EL (cell line): ENCODE measurements at regions not wholly inside any gene's neighbourhood (a gene's known extent, or its start where the extent isn't known, plus 50 kb on each side); places are given as distances from the start of the nearest gene placed in this dataset.
A peak's percentile ranks its signal among the peaks of the same experiment; 100 is the strongest.

Experiments
- DNase-seq: peaks from one replicate; pipeline ENCODE4 v3.0.0-alpha.2; 2016

DNA sequence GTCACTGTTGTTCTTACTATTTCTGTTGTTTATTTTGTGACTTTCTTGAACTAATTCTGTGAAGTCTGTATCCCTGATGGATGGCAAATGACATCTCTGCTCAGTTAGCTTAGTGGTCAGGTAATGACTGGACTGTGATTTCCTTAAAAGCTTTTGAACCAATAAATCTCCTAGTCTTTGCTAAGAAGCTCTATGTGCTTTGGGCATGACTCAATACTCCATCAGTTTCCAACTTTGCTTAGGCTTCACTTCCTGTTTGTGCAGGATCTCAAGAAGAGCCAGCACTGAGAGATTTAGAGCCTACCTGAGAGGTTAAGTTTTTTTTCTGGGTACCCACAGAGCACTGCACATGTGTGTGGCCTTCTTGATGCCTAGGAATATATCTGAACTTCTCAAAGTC, 329.7 kb upstream of the HTR2A start:
- DNase-seq, result no peak

DNA sequence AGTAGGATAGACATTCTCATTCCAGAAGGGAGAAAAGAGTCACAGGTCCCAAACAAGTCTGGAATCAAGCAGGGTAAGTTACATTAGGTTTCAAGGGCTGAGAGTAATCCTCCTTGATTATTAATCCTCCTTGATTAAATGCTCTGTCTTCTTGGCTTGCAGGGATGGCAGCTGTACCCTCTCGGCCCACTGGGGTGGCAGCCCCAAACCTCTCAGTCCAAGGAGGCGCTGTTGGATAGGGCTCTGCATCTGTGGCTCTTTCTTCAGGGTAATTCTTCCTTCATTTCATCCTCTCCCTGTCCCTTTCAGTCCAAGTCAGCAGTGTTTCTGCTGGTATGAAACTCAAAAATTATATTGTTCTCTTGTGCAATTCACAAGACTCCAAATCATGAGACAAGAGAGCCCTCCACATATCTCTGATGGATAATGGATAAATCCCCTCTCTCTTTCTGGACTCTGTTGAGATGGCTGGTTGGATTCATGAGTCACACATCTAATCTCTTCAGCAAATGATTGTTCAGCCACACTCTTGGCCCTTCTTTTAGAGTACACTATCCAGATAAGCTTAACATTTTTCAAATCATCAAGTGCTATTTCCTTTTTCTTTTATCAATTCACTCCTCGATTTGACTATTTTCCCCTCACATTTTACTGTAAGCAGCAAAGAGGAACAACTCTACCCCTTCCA, 323.7 kb upstream of the HTR2A start:
- DNase-seq, result no peak

DNA sequence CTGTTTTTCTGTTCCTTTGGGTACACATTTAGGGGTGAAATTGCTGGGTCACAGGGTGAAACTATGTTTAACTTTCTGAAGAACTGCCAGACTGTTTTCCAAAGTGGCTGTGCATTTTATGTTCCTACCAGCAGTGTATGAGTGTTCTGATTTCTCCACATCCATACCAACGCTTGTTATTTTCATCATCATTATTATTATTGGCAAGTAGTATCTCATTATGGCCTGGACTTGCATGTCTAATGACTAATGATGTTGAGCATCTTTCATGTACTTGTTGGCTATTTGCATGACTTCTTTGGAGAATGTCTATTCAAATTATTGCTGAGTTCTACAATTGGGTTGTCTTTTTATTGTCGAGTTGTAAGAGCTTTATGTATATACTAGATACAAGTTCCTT, 321.8 kb upstream of the HTR2A start:
- DNase-seq, result no peak

DNA sequence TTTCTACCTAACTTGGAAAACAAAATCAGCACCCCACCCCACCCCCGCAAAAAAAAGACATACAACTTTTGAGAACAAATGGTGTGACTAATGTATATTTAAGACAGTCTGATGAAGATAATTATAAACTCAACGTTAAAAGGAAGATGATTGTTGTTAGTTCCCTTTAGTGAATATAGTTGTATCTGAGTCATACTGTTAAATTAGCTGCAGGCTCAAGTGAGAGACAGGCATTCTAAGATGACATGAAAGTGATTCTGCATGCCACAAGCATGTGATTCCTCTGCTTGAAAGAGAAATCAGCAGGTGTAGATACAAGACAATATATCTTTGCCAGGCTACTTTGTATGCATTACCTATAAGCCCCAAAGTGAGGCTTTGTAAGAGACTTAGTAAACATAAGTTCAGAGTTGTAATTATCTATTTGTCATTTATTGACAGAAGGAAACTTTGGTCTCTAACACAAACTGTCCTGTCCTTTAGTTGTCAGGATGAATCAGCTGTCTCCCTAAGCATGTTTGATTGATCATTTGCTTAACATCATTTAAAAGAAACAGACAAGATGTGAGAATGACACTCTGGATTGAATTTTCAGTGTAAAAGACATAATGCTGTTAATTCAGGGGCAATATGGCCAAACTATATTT, 319.4 kb upstream of the HTR2A start:
- peak; percentile 70 for DNase-seq

DNA sequence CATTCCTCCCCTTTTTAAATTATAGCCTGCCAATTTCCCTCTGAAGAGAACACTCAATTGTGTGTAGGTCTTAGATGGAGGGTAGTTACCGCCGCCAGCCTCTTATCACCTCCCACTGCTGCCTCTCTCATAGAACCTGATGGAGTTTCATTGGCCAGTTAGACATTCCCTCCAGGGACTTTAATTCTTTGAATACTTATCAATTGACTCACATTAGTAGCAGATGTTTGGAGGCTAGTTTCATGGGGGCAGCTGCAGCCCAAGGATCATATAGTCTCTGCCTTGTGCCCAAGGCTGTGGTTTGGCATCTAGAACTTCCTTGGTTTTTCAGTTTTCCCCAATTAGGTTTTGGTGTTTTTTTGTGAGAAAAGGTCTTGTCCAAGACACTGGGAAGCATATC, 318.9 kb upstream of the HTR2A start:
- peak; percentile 97 for DNase-seq

DNA sequence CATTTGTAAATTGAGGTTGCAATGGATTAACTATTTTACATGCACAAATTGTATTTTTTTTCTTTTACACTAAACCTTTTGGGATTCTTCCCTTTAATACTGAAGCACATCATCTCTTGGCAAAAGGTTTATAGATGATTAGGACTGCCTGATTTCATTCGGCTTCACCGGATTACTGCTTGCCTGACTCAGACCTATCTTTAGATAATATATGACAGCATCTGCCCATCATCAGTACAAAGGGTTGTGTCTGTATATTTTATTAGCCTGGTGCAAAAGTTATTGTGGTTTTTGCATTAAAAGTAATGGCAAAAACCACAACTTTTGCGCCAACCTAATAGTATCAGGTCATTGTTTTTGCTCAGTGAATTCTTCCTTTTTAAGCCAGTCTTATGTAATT, 316.2 kb upstream of the HTR2A start:
- no peak for DNase-seq

DNA sequence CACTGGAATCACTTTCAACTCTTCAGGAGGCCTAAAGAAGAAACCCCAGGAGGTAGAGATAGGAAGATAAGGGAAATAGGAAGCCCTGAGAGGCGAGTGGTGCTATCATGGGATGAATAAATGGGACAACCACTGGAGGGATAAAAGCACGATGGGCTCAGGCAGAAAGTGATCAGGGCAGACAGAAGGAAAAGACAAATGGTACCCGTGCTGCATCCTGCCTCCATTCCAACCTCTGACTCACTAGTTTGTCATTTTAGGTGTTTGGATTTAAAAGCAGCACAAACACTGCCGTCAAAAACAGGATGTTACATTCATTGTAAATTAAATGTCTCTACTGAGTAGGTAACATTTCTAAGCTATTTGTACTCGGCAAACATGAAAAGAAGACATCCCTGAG, 314.3 kb upstream of the HTR2A start:
- DNase-seq, result peak; percentile 58

DNA sequence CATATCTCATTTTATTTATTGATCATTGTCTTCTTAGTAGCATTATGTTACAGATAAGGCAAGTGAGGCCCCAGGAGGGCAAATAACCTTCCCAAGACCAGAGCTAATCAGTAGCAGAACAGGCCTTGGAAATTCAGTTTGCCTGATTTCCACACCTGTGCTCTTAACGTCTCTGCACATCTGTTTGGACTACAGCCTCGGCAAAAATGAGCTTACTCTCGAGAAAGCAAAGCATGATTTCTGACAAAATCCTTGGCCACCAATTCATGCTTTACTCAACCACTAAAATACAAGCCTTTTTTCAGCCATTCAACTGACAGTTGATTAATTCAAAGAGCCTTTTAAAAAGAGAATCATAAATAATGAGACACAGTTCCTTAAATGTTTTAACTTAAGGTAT, 309.3 kb upstream of the HTR2A start:
- no peak for DNase-seq

DNA sequence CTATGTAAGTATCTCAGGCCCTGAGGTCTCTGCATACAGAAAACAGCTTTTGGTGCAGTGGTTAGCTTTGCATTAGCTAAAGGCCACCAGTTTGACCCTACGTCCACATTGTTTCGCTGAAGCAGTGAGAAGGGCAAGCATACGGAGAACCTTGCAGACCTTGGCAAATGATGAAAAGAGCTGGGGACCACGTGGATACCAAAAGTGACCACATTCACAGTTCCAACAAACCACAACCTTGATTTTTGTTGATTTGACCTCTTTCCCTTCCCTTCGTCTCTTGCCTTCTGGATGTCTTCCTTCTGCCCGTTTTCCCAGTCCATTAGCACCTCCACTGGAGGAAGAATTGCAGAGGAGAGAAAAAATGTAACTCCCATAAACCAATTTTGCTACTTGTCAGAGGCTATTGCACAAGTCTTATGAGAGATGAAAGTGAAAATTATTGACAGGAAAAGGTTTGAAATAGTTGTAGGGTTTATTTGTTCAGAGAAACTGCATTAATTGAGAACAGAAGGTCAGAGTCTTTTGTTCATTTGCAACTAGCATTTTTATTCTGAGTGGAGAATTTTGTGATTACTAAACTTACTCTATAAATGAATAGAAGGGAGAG, 293.9 kb upstream of the HTR2A start:
- no peak for DNase-seq

DNA sequence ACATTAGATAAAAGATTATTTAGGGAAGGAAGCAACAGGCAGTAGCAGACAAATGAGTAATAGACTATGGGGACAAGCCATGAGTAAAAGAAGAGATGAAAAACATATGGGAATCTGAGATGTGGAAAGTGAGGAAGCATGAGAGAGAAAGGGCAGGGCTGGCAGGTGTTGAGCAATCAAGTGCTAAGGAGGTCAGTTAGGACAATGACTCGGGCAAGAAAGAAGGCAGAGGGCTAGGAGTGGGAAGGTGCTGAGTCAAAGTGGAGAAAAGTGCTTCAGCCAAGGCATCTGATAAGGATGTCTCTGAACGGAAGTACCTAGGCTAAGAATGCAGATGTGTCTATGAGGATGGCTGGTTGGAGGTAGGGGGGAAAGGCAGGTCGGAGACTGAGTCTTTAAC, 291.9 kb upstream of the HTR2A start:
- DNase-seq, result peak; percentile 61

DNA sequence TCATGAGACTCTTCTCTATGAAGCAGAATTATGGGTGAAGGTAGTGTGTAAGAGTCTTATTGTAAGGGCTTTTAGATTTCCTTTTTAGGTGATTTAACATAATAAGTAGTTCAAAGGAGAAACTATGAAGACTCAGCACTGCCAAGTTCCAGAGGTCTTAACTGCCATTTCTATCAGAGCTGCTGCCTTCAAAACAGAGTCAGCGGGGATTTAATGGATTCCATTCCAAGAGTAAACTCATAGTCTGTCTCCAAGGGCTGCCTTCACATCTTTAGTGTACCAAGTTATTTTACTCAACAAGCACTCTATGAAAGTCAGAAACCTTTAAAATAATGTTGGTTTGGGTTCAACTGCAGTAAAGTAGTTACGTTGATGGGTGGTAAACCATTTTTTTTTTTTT, 289.6 kb upstream of the HTR2A start:
- no peak for DNase-seq

DNA sequence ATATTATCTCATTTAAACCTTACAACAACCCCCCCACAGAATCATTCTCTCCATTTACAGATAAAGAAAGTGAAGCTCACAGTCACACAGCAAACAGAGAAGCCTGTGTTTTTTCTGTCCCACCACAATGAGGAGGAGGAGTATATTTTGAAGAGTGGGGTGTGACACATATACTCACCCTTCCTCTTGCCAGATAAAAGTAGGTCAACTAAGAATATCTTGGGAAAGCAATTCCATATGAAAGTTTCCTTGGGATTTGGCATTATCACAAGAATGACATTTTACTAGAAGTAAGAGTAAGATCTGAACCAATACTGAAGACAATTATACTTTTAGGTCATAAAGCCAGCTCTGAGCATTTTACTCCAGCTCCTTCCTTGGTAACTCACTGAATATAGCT, 287.5 kb upstream of the HTR2A start:
- DNase-seq, result no peak

DNA sequence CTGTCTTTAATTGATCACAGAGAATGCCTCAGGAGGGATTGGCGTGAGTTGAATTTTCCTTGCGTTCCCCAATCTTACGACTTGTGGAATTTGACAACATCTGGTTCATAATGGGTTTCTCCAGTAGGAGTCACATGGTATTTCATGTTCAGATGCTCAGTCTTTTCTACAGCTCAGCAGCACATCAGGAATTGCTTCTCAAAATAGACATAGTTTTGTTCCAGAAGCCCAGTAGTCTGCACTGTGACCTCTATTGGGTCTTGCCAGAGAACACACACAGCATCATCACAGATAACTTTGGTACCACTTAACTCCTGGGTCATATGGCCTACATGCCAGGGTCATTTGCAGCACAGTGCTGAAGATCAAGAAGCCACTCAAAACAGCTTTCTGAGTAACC, 282.5 kb upstream of the HTR2A start:
- no peak for DNase-seq

DNA sequence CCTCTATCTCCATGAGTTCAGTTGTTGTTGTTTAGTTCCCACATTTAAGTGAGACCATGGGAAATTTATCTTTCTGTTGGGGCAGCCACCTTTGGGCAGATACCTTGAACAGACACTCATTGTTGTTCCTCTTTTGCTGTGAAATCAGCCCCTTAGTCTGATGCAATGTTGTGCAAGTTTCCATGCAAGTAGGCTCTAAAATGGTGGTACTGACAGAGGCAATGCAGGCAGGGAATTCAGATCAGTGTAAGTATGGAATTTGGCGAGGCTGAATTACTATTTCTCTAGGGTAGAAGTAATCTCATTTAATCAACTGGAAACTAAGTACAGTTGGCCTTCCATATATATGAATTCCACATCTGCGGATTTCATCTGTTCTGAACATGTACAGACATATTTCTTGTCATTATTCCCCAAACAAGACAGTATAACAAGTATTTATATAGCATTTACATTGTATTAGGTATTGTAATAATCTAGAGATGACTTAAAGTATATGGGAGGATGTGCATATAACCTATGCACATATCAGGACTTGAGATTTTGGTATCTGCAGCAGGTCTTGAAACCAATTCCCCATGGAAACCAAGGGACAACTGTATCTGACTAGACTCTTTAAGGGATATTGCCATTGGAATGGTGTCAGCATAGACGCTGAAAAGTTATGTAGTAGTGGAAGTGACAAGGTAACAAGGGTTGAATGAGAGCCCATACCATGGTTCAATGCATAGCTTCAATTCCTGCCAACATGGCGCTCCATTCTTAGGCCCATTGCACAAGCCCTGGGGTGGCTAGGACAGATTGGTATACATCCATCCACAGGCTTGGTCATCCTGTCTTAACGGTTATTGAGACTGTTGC, 281.5 kb upstream of the HTR2A start:
- DNase-seq, result no peak

DNA sequence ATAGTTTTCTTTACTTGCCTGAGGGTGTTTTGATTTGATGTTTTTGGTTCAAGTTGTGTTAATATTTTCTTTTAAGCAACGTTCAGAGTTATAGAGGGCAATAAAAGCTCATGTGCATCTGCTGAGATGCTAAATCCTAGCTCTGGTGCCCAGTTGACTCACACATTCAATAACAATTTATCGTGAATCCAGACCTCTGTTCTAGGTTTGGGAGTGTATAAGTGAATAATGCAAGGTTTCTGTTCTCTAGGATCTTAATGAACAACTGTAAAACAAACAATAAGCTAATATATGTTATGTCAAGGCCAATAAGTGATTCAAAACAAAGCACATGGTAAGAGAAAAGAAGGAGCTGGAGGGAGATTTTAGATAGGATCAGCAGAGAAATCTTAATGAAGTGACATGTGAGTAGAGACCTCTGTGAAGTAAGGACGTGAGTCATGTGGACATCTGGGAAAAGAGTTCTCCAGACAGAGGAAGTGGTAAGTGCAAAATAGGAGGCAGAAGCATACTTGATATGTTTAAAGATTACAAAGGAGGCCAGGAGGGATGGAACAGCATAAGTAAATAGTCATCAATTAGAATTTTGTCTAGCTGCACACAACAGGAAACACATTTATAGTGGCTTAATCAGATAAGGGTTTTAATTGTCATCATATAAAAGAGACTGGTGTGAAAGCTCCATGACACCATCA, 278.5 kb upstream of the HTR2A start:
- peak; percentile 87 for DNase-seq

DNA sequence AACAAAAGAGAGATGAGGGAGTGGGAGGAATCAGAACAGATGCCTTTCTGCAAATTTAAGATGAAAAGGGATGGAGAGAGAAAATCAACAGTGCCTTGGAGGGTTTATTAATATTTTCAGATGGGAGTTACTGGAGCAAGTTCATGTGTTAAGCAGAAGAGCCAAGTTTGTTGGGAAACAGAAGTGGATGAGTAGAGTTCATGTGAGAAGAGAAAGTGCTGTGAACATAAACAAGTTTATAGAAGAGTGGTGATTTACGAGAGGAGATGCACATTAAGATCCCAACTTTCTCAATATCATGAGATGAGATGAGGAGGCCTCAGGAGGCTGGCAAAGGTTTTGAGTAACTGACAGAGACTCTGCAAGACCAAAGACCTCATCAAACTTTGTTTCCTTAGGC, 274.1 kb upstream of the HTR2A start:
- no peak for DNase-seq

DNA sequence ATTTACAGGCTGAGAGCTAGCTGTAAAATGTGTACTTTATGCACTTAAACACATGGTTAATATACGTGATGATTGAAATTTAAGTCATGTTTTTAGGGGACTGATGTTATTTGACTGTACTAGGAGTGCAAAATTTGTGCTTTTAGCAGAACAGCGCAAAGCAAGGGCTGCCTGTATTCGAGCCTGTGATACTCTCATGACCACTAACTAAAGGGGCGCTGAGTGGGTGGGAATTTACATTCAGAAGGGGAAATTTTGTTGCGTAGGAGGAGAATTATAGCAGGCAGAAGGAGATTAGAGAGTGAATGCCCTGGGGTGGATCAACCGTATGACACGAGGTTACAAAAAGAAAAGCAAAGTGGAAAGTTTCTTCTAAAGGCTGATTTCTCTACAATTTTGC, 271.8 kb upstream of the HTR2A start:
- no peak for DNase-seq

DNA sequence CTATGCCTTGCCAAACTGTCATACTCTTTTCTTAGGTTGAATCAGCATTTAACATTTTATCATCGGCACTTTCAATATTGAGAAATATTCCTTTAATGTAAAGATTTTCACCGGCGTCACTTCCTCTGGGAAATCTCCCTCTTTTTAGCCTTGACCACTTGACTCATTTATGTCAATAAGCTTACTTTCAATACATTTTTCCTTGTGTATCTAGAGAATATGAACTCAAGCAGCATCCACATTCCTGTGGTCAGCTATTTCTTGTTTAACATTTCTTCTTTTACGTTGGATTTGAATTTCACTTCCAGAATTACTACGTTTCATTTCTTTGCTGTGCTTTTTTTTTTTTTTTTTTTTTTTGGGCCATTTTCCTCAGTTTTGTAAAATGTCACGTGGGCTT, 271.2 kb upstream of the HTR2A start:
- peak; percentile 63 for DNase-seq

DNA sequence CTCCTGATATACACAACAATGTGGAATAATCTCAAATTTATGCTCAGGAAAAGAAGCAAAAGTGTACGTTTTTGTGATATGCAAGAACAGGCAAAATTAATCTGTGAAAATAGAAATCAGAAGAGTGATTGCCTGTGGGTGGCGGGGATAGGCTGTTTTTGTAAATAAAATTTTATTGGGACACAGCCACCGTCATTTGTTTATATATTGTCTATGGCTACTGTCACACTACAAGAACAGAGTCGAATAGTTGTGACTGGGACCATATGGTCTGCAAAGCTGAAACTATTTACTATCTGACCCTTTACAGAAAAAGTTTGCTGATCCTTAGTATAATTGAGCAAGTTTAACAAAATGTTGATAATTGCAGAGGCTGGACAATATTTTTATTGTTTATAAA, 269.5 kb upstream of the HTR2A start:
- no peak for DNase-seq

DNA sequence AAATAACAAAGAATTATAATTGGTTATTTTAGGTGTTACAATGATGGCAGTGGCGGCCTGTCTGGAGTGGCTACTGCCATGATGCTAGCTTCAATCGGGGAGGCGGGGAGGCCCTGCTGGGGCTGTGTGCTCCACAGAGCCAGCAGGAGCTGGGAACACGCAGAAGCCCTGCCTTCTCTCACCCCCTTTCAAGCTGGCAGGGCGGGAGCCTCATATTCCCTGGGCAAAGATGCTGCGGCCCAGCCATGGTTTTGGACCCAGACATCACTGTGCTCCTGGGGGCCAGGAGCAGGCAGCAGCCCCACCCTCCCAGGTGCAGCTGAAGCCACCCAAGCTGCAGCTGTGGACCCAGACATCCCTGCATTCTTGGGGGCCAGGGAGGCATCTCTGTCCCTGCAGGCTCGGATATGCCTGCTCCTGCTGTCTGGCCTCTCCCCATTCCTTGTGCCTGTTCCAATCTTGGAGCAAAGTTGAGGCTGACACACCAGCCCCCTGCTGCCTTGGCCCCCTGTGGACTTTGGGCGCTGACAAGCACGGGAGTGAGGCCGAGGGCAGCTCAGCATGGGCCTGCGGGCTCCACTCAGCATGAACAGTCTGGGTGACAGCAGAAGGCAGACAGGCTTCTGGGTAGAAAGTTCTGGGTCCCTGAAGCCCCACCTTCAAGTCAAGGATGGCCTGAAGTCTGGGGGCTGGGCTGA, 263.1 kb upstream of the HTR2A start:
- DNase-seq, result no peak

DNA sequence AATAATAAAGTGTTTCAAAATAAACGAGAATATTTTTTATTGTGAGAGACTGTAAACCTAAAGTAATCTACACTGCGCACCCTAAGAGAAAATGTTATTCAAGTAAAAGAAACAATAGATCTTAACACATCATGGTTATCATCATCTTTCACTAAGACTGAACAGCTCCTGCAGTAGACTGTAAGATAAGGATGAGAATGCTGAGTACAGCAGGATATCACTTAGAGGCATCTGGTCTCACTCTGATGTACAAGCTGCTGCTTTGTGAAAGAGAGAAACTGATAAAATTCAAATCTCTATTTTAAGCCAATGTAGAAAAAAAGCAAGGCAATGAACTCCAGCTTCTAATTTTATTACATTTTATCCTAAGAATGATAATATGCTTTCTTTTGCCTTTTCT, 261.7 kb upstream of the HTR2A start:
- DNase-seq, result no peak

DNA sequence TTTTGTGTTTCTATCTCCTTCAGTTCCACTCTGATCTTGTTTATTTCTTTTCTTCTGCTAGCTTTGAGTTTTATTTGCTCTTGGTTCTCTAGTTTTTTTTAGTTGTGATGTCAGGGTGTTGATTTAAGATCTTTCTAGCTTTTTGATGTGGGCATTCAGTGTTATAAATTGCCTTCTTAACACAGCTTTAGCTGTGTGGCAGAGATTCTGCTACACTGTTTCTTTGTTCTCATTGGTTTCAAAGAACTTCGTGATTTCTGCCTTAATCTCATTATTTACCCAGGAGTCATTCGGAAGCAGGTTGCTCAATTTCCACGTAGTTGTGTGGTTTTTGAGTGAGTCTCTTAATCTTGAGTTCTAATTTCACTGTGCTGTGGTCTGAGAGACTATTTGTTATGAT, 251.7 kb upstream of the HTR2A start:
- no peak for DNase-seq

DNA sequence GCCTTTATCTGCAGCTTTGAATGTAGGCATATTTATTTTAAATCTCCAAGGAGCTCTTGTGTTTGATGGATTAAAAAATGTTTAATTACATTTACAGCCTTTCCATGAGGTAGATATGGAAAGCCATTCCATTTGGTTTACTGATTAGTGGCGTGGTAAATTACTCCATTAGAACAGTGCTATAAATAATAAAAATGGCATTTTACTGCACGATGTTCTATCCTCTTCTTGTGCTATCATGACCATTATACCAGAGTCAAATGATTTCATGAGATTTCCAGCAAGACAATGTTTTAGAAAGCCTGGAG, 250.9 kb upstream of the HTR2A start:
- no peak for DNase-seq
